HepG2 (cell line): ENCODE measurements at regions not wholly inside any gene's neighbourhood (a gene's known extent, or its start where the extent isn't known, plus 50 kb on each side); places are given as distances from the start of the nearest gene placed in this dataset.

Source experiments
- NFYB ChIP-seq: sonication (generic); formaldehyde crosslinking; IDR thresholded peaks from 2 replicates; pipeline ENCODE4 v1.4.0; 2020; ENCODE audit warnings: missing genetic modification reagents
- PITX1 ChIP-seq: sonication (generic); formaldehyde crosslinking; IDR thresholded peaks from 2 replicates; pipeline ENCODE4 v1.5.1; 2020; ENCODE audit warnings: mild to moderate bottlenecking, missing genetic modification reagents
- POLR2AphosphoS5 ChIP-seq: IDR thresholded peaks from 2 replicates; pipeline ENCODE4 v1.6.1; 2012; ENCODE audit warnings: low read depth, low read length
- YY1 ChIP-seq: IDR thresholded peaks from 2 replicates; pipeline ENCODE4 v1.6.1; 2011; ENCODE audit warnings: low read length, low read depth, moderate library complexity, mild to moderate bottlenecking; ENCODE audit not compliant: insufficient read depth, insufficient replicate concordance
- ZBTB43 ChIP-seq: sonication (generic); formaldehyde crosslinking; conservative IDR thresholded peaks from 2 replicates; pipeline ENCODE4 v1.4.0; 2020; ENCODE audit warnings: missing genetic modification reagents
- ZNF280B ChIP-seq: sonication (generic); formaldehyde crosslinking; IDR thresholded peaks from 2 replicates; pipeline ENCODE4 v1.5.0; 2020; ENCODE audit warnings: missing genetic modification reagents, mild to moderate bottlenecking, borderline replicate concordance
- ZNF646 ChIP-seq: sonication (generic); formaldehyde crosslinking; IDR thresholded peaks from 2 replicates; pipeline ENCODE4 v1.9.0; 2021; ENCODE audit warnings: mild to moderate bottlenecking, missing genetic modification reagents
- ZSCAN9 ChIP-seq: IDR thresholded peaks from 2 replicates; pipeline ENCODE4 v1.6.1; 2016; ENCODE audit warnings: borderline replicate concordance
- TF ChIP-seq, protein P1 (sequence below), 2 experiments: fragments of 450-650 bp in 1 of 2; sonication (generic) in 1 of 2; formaldehyde crosslinking in 1 of 2; IDR thresholded peaks; 2 replicates each; pipeline versions ENCODE4 v1.6.1 to v1.8.0; 2016 to 2022; ENCODE audit warnings: antibody characterized with exemption in 1 of 2, mild to moderate bottlenecking in 1 of 2, missing genetic modification reagents in 1 of 2
- TF ChIP-seq, protein P2 (sequence below): sonication (generic); formaldehyde crosslinking; IDR thresholded peaks from 2 replicates; pipeline ENCODE4 v1.4.0; 2020; ENCODE audit warnings: missing genetic modification reagents, borderline replicate concordance

- TF ChIP-seq PITX1 (CRISPR knock-in tag) = no peak
- TF ChIP-seq ZSCAN9 = no peak
- TF ChIP-seq ZNF646 (CRISPR knock-in tag) = no peak
- TF ChIP-seq YY1 = no peak
- TF ChIP-seq, protein P1, sequence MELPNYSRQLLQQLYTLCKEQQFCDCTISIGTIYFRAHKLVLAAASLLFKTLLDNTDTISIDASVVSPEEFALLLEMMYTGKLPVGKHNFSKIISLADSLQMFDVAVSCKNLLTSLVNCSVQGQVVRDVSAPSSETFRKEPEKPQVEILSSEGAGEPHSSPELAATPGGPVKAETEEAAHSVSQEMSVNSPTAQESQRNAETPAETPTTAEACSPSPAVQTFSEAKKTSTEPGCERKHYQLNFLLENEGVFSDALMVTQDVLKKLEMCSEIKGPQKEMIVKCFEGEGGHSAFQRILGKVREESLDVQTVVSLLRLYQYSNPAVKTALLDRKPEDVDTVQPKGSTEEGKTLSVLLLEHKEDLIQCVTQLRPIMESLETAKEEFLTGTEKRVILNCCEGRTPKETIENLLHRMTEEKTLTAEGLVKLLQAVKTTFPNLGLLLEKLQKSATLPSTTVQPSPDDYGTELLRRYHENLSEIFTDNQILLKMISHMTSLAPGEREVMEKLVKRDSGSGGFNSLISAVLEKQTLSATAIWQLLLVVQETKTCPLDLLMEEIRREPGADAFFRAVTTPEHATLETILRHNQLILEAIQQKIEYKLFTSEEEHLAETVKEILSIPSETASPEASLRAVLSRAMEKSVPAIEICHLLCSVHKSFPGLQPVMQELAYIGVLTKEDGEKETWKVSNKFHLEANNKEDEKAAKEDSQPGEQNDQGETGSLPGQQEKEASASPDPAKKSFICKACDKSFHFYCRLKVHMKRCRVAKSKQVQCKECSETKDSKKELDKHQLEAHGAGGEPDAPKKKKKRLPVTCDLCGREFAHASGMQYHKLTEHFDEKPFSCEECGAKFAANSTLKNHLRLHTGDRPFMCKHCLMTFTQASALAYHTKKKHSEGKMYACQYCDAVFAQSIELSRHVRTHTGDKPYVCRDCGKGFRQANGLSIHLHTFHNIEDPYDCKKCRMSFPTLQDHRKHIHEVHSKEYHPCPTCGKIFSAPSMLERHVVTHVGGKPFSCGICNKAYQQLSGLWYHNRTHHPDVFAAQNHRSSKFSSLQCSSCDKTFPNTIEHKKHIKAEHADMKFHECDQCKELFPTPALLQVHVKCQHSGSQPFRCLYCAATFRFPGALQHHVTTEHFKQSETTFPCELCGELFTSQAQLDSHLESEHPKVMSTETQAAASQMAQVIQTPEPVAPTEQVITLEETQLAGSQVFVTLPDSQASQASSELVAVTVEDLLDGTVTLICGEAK (IDR thresholded peaks at IDR 0.05) = no peak
- TF ChIP-seq, protein P1 (CRISPR knock-in tag; IDR thresholded peaks at IDR 0.05) = no peak
- no peak for TF ChIP-seq ZNF280B (CRISPR knock-in tag)
- TF ChIP-seq NFYB = no peak
- TF ChIP-seq, protein P2, sequence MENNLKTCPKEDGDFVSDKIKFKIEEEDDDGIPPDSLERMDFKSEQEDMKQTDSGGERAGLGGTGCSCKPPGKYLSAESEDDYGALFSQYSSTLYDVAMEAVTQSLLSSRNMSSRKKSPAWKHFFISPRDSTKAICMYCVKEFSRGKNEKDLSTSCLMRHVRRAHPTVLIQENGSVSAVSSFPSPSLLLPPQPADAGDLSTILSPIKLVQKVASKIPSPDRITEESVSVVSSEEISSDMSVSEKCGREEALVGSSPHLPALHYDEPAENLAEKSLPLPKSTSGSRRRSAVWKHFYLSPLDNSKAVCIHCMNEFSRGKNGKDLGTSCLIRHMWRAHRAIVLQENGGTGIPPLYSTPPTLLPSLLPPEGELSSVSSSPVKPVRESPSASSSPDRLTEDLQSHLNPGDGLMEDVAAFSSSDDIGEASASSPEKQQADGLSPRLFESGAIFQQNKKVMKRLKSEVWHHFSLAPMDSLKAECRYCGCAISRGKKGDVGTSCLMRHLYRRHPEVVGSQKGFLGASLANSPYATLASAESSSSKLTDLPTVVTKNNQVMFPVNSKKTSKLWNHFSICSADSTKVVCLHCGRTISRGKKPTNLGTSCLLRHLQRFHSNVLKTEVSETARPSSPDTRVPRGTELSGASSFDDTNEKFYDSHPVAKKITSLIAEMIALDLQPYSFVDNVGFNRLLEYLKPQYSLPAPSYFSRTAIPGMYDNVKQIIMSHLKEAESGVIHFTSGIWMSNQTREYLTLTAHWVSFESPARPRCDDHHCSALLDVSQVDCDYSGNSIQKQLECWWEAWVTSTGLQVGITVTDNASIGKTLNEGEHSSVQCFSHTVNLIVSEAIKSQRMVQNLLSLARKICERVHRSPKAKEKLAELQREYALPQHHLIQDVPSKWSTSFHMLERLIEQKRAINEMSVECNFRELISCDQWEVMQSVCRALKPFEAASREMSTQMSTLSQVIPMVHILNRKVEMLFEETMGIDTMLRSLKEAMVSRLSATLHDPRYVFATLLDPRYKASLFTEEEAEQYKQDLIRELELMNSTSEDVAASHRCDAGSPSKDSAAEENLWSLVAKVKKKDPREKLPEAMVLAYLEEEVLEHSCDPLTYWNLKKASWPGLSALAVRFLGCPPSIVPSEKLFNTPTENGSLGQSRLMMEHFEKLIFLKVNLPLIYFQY = no peak
- no peak for TF ChIP-seq ZBTB43 (CRISPR knock-in tag)
- no peak for TF ChIP-seq POLR2AphosphoS5
Observed at GRCh38 chr4:175407926-175408325, 404.1 kb downstream of the GPM6A start.
